GM12878 (cell line): ENCODE measurements at regions not wholly inside any gene's neighbourhood (a gene's known extent, or its start where the extent isn't known, plus 50 kb on each side); places are given as distances from the start of the nearest gene placed in this dataset.

ENCODE experiments used
- CEBPZ ChIP-seq: fragments of 150-350 bp; IDR thresholded peaks from 2 replicates; pipeline ENCODE4 v1.6.1; 2016; ENCODE audit warnings: low read depth, low read length
- KAT2A ChIP-seq: conservative IDR thresholded peaks from 2 replicates; pipeline ENCODE4 v1.6.1; 2011; ENCODE audit warnings: low read depth, low read length; ENCODE audit not compliant: control insufficient read depth
- RELB ChIP-seq: fragments of 450-650 bp; IDR thresholded peaks from 2 replicates; pipeline ENCODE4 v1.6.1; 2017; ENCODE audit warnings: low read depth, mild to moderate bottlenecking, moderate library complexity
- ZNF217 ChIP-seq: fragments of 450-650 bp; IDR thresholded peaks from 2 replicates; pipeline ENCODE4 v1.6.1; 2017; ENCODE audit warnings: antibody characterized with exemption, mild to moderate bottlenecking
- TF ChIP-seq, protein P1 (sequence below): IDR thresholded peaks from 2 replicates; pipeline ENCODE4 v1.6.1; 2012; ENCODE audit warnings: low read length, inconsistent platforms

DNA sequence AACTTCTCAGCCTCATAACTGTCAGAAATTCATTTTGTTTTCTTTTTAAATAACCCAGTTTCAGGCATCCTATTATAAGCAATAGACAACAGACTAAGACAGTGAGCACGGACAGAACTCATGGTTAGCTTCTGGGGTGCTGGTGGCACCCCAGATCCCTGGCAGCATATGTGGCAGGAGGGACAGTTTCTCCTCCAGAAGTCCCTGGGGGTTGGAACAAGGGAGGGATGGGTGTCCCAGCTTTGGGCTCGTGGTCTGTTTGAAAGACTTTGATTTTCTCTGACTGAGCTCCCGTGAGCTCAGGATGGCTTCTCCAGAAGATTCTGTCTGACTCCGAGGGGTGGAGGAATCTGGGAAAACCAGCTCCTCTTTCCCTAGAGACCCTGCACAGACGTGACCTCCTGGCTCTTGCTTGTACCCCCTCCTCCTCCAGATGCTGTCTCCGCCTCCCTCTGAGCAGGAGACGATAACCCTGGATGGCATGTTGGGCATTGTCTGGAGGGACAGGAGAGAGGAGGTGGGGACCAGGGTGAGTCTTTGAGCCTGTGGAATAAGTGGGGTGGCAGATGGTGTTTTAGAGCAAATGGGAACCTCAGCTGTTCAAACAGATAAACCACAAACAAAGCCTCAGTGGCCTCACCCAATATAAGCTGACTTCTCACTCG, 421.1 kb downstream of the GLRX3 start (continued):
- TF ChIP-seq, protein P1, sequence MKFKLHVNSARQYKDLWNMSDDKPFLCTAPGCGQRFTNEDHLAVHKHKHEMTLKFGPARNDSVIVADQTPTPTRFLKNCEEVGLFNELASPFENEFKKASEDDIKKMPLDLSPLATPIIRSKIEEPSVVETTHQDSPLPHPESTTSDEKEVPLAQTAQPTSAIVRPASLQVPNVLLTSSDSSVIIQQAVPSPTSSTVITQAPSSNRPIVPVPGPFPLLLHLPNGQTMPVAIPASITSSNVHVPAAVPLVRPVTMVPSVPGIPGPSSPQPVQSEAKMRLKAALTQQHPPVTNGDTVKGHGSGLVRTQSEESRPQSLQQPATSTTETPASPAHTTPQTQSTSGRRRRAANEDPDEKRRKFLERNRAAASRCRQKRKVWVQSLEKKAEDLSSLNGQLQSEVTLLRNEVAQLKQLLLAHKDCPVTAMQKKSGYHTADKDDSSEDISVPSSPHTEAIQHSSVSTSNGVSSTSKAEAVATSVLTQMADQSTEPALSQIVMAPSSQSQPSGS: no peak
- TF ChIP-seq ZNF217 (no peak), KAT2A (no peak), RELB (no peak), CEBPZ (no peak)
